Endometrium (tissue), 2 donors: ENCODE measurements at regions not wholly inside any gene's neighbourhood (a gene's known extent, or its start where the extent isn't known, plus 50 kb on each side); places are given as distances from the start of the nearest gene placed in this dataset.
"Not testable (repeated sequence)": the region's sequence is repeated elsewhere in the genome, so short reads cannot be mapped to it uniquely, and the experiment has no call there.

Experiments
- FAIRE-seq: peaks from 2 replicates; lab custom pipeline; 2012; peaks lifted over from hg19 to GRCh38; lab: Jason Lieb, UNC
- donor health status: control.
- donor health status: control.

DNA sequence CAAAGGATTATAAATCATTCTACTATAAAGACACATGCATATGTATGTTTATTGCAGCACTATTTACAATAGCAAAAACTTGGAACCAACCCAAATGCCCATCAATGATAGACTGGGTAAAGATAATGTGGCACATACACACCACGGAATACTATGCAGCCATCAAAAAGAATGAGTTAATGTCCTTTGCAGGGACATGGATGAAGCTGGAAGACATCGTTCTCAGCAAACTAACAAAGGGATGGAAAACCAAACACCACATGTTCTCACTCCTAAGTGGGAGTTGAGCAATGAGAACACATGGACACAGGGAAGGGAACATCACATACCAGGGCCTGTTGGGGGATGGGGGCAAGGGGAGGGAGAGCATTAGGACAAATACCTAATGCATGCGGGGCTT lies 133.2 kb downstream of the ATXN3L start:
- FAIRE-seq: not testable (repeated sequence)

DNA sequence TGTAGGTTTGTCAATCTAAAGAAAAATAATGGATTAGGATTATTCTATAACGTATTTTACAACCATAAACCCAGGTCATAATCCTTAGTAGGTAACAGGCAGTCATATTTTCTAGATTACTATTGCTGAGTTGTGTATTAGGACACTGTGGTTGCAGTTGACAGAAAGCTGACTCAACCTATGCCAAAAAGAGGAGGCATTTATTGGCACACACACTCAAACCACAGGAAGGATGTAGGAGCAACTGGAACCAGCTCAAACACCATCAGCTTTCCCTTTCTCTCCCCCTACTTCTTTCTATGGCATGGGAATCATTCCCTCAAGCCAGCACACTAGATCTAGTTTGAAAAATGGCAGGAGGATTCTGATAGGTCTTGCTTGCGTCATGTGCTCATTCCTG lies 136.4 kb upstream of the FAM9C start:
- FAIRE-seq: no peak

- no peak for FAIRE-seq
These were observed 135.2 kb upstream of the FAM9C start for GRCh38 chrX:13179586-13179985.

DNA sequence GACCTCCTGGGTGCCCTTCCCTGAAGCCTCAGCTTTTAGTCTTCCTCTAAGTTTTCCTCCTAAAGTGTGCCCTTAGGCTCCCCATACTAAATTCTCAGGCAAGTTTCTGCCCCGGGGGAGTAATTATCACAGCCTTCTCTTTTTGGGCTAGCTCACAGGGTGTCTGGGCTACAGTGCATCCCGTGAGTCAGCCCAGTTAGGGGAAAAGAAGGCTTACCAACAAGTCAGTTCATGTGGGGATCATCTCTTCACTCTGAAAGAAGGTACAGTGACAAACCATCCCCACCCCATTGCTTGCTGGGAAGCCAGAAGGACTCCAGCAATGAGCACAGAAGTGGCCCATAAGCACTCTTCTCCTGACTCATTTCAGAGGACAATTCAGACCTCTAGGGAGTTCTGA lies 134.7 kb upstream of the FAM9C start:
- no peak for FAIRE-seq

DNA sequence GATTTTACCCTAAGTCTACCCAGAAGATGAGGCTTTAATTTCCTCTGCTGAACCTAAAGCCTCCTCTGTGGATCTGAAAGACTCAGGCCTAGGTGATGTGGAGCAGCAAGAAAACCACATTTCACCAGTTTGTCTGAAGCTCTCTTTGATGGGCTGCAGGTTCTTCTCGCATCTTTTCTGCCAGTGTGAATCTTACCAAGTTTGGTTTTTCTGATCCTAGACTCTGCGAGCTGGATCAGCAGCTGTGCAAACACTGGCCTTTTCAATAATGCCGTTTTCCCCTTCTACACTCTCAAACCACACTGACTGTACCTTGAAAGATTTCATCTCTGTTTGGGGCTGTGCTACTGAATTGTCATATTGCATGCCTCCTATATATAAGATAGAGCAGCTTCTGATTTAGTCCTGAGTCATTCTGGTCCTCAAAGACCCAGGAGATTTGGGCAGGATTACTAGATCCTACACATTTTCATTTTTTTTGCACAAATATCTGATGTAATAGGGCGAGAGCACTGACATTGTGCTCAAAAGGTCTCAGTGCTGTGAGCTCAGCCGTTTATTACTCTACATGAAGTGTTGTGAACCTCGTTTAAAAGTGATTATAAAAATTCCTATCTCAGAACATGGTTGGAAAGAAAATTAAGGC lies 133.6 kb upstream of the FAM9C start:
- FAIRE-seq: no peak

GRCh38 chrX:13175056-13175455 lies 130.6 kb upstream of the FAM9C start:
- no peak for FAIRE-seq

DNA sequence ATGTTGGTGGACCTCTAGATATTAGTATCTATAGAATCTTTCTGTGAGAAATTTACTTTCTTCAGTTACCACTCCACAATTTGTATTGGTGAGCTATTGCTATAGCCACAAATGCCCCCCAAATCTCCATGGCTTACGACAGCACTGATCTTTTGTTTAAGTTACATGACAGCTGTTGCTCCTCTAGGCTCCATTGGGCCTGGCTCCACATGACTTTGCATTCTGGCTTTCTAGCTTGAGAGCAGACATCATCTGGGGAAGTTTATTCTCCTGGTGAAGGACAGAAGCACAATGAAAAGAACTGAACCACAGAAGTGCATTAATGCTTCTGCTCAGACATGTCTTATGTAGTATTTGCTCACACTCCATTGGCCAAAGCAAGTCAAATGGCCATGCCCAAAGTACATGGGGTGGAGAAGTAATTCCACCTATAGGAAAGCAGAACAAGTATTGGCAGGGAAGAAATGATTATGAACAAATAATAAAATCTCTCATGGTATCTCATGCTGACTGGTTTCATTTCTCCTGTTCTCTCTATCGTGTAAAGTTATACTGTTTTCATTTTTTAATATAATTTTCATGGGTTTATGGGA lies 126.6 kb upstream of the FAM9C start:
- FAIRE-seq: no peak

DNA sequence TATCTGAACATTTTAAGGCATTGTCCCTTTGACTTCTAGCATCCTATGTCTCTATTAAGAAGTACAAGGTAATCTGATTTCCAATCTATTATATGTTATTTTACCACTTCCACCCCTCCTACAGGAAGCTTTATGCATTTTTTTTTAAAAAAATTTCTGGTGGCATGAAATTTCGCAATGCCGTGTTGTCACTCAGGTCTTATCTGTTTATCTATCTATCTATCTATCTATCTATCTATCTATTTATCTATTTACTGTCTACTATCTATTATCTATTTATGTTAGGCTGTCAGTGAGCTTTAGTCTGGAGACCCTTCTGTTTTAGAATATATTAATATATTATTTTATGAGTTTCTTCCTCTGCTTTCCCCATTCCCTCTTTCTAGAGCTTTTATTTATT lies 125.3 kb upstream of the FAM9C start:
- no peak for FAIRE-seq

DNA sequence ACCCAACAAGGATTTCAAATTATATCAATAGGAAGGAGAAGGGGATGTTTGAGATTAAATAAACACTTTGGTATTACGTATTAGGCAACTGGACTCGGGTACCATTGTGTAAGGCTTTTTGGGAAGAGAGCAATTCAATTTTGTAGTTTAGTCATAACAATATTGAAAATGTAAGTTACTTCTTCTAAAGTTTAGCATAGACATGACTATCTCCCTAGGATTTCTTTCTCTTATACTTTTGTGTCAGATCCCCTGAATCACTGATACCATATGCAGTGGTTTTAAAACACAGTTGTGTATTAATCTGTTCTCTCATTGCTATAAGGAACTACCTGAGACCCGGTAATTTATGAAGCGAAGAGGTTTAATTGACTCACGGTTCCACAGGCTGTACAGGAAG lies 123.8 kb upstream of the FAM9C start:
- no peak for FAIRE-seq

GRCh38 chrX:13167481-13168231 lies 123.2 kb upstream of the FAM9C start:
- no peak for FAIRE-seq

GRCh38 chrX:13165266-13166189 lies 121.1 kb upstream of the FAM9C start:
- FAIRE-seq: no peak

GRCh38 chrX:13164611-13165010 lies 120.2 kb upstream of the FAM9C start:
- FAIRE-seq: no peak

DNA sequence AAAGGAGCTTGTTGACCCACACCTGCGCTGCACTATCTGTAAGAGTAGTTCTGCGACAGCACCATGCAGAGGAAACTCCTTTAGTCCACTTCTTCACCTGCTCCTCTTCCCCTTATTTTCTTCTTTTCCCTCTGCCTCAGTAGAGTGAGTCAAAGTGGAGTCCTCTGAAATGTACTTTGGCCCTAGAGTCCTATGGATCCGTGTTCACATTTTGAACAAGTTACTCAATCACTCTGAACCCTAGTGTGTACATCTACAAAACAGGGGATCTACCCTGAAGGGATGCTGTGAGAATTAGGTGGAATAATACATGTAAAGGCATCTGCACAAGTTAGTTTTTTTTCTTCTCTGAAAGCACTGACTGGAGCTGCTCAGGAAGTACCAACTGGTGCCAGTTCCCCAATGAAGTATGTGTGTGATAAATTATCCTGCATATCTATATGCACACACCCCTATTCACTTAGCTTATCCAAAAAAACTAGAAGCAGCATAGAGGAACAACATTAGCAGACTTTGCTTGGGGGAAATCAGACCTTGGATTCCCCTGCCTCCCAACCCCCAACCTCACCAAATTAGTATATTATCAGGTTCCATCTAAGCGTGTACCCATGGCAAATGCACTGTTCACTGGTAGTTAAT lies 118.5 kb upstream of the FAM9C start:
- no peak for FAIRE-seq

DNA sequence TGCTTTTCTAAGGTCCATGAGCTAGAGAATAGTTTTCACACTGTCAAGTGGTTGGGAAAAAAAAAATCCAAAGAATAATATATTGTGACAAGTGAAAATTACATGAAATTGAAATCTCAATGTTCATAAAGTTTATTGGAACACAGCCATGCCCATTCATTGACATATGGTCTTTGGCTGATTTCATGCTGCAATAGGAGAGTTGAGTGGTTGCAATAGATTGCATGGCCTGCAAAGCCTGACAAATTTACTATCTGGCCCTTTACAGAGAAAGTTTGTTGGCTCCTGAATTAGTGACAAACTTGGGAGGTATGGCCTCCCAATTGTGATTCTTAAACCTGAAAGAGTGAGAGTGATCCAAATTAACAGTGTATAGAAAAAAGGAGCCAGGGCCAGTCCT lies 115.5 kb upstream of the FAM9C start:
- no peak for FAIRE-seq

- no peak for FAIRE-seq
These were observed 114.5 kb upstream of the FAM9C start for GRCh38 chrX:13158911-13159310.

- not testable (repeated sequence) for FAIRE-seq
These were observed 111.1 kb upstream of the FAM9C start for GRCh38 chrX:13155550-13155949.

GRCh38 chrX:13153796-13154195 lies 109.4 kb upstream of the FAM9C start:
- FAIRE-seq: no peak

- FAIRE-seq: no peak
These were observed 108.2 kb upstream of the FAM9C start for GRCh38 chrX:13152518-13153185.

- FAIRE-seq: no peak
These were observed 107.6 kb upstream of the FAM9C start for GRCh38 chrX:13151828-13152517.

DNA sequence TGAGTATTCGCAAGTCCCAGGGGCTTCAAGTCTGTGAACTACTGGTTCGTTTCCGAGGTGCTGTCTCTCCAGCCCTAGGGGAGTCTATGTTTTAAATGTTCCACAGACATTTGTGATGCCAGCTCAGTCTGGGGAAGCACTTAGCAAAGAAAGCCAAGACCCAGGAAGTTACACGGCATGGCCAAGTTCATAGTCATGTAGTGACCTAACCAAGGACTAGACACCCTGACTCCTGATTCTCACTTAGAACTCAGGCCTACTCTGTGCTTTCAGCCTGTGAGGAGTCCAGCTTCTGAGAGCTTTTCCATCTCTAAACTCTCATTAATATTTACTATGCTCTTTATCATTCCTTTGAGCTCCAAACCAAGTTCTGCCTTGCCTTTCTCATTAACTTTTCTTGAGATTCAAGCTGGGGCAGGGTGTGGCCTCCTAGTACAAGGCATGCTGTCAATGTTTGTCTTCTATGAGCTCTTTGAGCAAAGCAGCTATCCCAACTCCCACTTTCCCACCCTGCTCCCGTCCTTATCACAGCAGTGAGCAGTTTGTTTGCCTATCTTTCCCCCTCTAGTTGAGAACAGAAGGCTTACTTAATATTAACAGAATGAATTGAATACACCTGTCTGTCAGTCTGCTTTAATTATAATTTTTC lies 105.4 kb upstream of the FAM9C start:
- no peak for FAIRE-seq
